GM23248 (cell line): ENCODE measurements at regions not wholly inside any gene's neighbourhood (a gene's known extent, or its start where the extent isn't known, plus 50 kb on each side); places are given as distances from the start of the nearest gene placed in this dataset.

Experiments used
- DNase-seq: peaks from one replicate; pipeline ENCODE4 v3.0.0-alpha.2; 2015
- H2AFZ ChIP-seq: fragments of 200-600 bp; sonication (generic); 2 replicates; pipeline ENCODE4 v1.6.1; 2016; ENCODE audit warnings: antibody characterized with exemption
- H3F3A ChIP-seq: fragments of 200-600 bp; sonication (generic); 2 replicates; pipeline ENCODE4 v1.6.1; 2016; ENCODE audit warnings: mild to moderate bottlenecking, antibody characterized with exemption, mixed run types; ENCODE audit not compliant: insufficient read depth
- H3K27ac ChIP-seq: fragments of 200-600 bp; sonication (generic); 2 replicates; pipeline ENCODE4 v1.5.1; 2016; ENCODE audit warnings: mild to moderate bottlenecking
- H3K27me3 ChIP-seq: fragments of 200-600 bp; sonication (generic); replicated peaks from 2 replicates; pipeline ENCODE4 v1.6.1; 2016; ENCODE audit warnings: mild to moderate bottlenecking; ENCODE audit not compliant: insufficient read depth
- H3K36me3 ChIP-seq: fragments of 200-600 bp; sonication (generic); 2 replicates; pipeline ENCODE4 v1.6.1; 2016; ENCODE audit warnings: low read depth, mild to moderate bottlenecking
- H3K4me1 ChIP-seq: fragments of 200-600 bp; sonication (generic); 2 replicates; pipeline ENCODE4 v1.6.1; 2016; ENCODE audit warnings: mild to moderate bottlenecking; ENCODE audit not compliant: insufficient read depth
- H3K4me2 ChIP-seq: fragments of 200-600 bp; sonication (generic); one replicate; pipeline ENCODE4 v1.6.1; 2016; ENCODE audit warnings: mild to moderate bottlenecking; ENCODE audit not compliant: unreplicated experiment
- H3K4me3 ChIP-seq: fragments of 200-600 bp; sonication (generic); 2 replicates; pipeline ENCODE4 v1.5.1; 2016; ENCODE audit warnings: mild to moderate bottlenecking
- H3K79me2 ChIP-seq: fragments of 200-600 bp; sonication (generic); 2 replicates; pipeline ENCODE4 v1.6.1; 2016; ENCODE audit warnings: mild to moderate bottlenecking; ENCODE audit not compliant: insufficient read depth
- H3K9ac ChIP-seq: fragments of 200-600 bp; sonication (generic); 2 replicates; pipeline ENCODE4 v1.6.1; 2016; ENCODE audit warnings: mild to moderate bottlenecking
- H3K9me2 ChIP-seq: fragments of 200-600 bp; sonication (generic); 2 replicates; pipeline ENCODE4 v1.6.1; 2016; ENCODE audit warnings: mixed run types, mild to moderate bottlenecking, moderate library complexity; ENCODE audit not compliant: insufficient read depth
- H3K9me3 ChIP-seq: fragments of 200-600 bp; sonication (generic); one replicate; pipeline ENCODE4 v1.6.1; 2017; ENCODE audit warnings: low read depth
- H4K20me1 ChIP-seq: fragments of 200-600 bp; sonication (generic); 2 replicates; pipeline ENCODE4 v1.6.0; 2016; ENCODE audit not compliant: insufficient read depth
- EZH2 ChIP-seq: fragments of 200-600 bp; sonication (generic); IDR thresholded peaks from 2 replicates; pipeline ENCODE4 v1.6.1; 2018; ENCODE audit warnings: antibody characterized with exemption, mild to moderate bottlenecking; ENCODE audit not compliant: insufficient read depth, poor library complexity, severe bottlenecking
- EZH2phosphoT487 ChIP-seq: fragments of 200-600 bp; sonication (generic); IDR thresholded peaks from 2 replicates; pipeline ENCODE4 v1.6.1; 2018; ENCODE audit warnings: antibody characterized with exemption, moderate library complexity, mild to moderate bottlenecking, low read depth; ENCODE audit not compliant: insufficient read depth
- WGBS, 2 experiments: methylation state at CpG; one replicate each; pipeline ENCODE4 v1.1.6; 2015 to 2017; ENCODE audit warnings: low lambda C conversion rate in 2 of 2, low coverage in 1 of 2; ENCODE audit errors: missing lambda C conversion rate in 2 of 2; 5-methylcytosine and 5-hydroxymethylcytosine counted together
- in situ Hi-C: fragments of 300-500 bp; cut with MboI; formaldehyde crosslinking; loops from 2 replicates; pipeline ENCODE4 v1.15.0; 2020

DNA sequence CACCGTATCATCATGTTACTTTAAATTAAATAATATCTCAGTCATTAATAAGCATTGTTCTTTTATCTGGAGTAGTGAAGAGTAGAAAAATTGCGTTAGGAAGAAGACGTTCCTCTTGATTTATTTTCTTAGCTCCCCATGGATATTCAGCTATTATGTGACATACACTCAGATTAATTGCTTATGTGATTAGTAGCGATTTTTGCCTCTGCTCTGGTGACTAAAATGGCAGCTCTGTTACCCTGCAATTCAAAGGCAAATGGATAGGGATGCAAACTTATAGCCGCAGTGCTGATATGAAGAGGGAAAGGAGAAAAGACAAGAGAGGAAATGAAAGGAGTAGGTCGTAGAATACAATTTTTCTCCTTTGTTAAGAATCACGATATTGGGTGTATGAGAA, 188.4 kb upstream of the MALRD1 start:
- no peaks in the 10 kb centered on the region for H4K20me1 ChIP-seq
- no peaks in the 10 kb centered on the region for H3K36me3 ChIP-seq
- no peaks in the 10 kb centered on the region for H3K9me3 ChIP-seq
- H3K27ac ChIP-seq, result no peak overlapping the region
- H3K4me1 ChIP-seq, result no peaks in the 10 kb centered on the region
- H3K27me3 ChIP-seq, result no peaks in the 10 kb centered on the region
- H3K9me2 ChIP-seq, result no peaks in the 10 kb centered on the region
- no peak overlapping the region for H3K9ac ChIP-seq
- no peaks in the 10 kb centered on the region for H3K79me2 ChIP-seq
- TF ChIP-seq EZH2 (no peak), EZH2phosphoT487 (no peak)
- no peak overlapping the region for H2AFZ ChIP-seq
- no peaks in the 10 kb centered on the region for H3F3A ChIP-seq
- H3K4me3 ChIP-seq, result no peak overlapping the region
- no peak overlapping the region for H3K4me2 ChIP-seq
- no peak for DNase-seq
- in situ Hi-C loops, result no loop called here
- 38 to 42% methylated on average over 7 of the region's 7 CpGs for WGBS, 2 experiments

DNA sequence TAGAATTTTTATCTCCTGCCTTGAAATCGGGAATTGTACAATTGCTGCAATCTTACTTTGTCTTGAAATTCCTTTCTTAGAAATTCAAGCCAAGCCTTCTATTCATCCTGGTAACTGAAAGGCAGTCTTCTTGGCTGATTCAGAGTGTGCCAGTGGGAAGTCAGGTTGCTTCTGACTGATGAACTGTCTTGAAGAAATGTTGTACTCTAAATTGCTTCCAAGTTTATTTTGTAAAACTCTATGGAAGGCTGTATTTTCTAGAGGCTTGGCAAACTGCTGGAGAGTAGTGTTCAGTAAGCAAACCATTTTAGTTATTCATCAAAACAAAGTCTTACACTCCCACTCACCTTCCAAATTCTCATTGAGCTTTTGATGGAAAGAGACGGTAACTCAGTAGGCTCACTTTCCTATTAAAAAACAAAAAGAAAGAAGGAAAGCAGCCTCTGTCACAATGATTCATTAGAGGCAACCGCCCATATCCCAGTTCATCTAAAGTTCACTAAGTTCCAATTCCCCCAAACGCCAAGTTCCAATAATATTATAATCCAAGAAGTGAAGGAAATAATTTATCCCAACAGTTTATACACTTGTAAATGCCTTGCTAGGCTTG, 187.9 kb upstream of the MALRD1 start:
- WGBS, 2 experiments, result 2% methylated on average over 4 of the region's 4 CpGs
- Histone ChIP-seq H3K36me3 (no peaks in the 10 kb centered on the region), H3K4me1 (no peaks in the 10 kb centered on the region), H3K27ac (no peak overlapping the region), H3K9me3 (no peaks in the 10 kb centered on the region), H3K79me2 (no peaks in the 10 kb centered on the region), H3K9me2 (no peaks in the 10 kb centered on the region), H3K27me3 (no peaks in the 10 kb centered on the region), H4K20me1 (no peaks in the 10 kb centered on the region), H3K4me2 (no peak overlapping the region), H3K4me3 (no peak overlapping the region), H3F3A (no peaks in the 10 kb centered on the region), H3K9ac (no peak overlapping the region), H2AFZ (no peak overlapping the region)
- DNase-seq, result no peak
- TF ChIP-seq EZH2, result no peak
- no peak for TF ChIP-seq EZH2phosphoT487
- in situ Hi-C loops, result no loop called here

DNA sequence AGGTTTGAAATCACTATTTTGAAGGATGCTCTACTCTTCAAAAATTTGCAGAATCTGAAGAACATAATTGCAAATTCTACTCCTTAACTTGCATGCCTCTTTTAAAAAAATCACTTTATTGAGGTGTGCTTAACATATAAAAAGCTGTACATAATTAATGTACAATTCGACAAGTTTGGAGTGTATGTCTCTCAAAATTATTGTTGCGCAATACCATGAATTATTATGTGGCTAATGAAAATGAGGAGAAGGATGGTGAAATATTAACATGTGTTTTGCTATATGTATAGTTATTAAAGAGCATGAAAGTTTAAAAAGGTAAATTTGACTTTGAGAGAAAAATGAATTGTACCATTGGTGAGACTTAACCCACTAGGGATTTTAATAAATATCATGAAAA, 187.2 kb upstream of the MALRD1 start:
- no peaks in the 10 kb centered on the region for H3K27me3 ChIP-seq
- no peak overlapping the region for H3K4me2 ChIP-seq
- in situ Hi-C loops, result no loop called here
- H3K4me1 ChIP-seq, result no peaks in the 10 kb centered on the region
- H4K20me1 ChIP-seq, result no peaks in the 10 kb centered on the region
- no peak overlapping the region for H3K27ac ChIP-seq
- no peaks in the 10 kb centered on the region for H3K79me2 ChIP-seq
- no peaks in the 10 kb centered on the region for H3K9me2 ChIP-seq
- H3K9me3 ChIP-seq, result no peaks in the 10 kb centered on the region
- 65 to 69% methylated on average over 2 of the region's 2 CpGs for WGBS, 2 experiments
- H3K4me3 ChIP-seq, result no peak overlapping the region
- H3F3A ChIP-seq, result no peaks in the 10 kb centered on the region
- TF ChIP-seq EZH2phosphoT487, result no peak
- TF ChIP-seq EZH2, result no peak
- DNase-seq, result no peak
- H3K36me3 ChIP-seq, result no peaks in the 10 kb centered on the region
- no peak overlapping the region for H3K9ac ChIP-seq
- no peak overlapping the region for H2AFZ ChIP-seq

DNA sequence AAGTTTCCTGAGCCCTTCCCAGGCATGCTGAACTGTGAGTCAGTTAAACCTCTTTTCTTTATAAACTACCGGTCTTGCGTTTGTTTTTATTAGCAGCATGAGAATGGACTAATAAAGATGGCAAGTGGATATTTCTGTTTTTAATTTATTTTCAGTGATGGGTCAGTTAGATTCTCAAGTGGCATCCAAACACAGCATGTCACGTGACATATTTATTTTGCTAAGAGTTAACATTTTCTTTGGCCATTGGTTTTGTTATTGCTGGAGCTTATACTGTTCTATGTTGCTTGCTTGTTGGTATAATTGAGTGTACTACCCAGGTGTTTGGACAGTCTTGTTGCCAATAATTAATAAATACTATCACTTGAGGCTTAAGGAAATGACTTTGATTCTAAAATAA, 181.7 kb upstream of the MALRD1 start:
- TF ChIP-seq EZH2phosphoT487 (no peak), EZH2 (no peak)
- 42 to 57% methylated on average over 3 of the region's 3 CpGs for WGBS, 2 experiments

DNA sequence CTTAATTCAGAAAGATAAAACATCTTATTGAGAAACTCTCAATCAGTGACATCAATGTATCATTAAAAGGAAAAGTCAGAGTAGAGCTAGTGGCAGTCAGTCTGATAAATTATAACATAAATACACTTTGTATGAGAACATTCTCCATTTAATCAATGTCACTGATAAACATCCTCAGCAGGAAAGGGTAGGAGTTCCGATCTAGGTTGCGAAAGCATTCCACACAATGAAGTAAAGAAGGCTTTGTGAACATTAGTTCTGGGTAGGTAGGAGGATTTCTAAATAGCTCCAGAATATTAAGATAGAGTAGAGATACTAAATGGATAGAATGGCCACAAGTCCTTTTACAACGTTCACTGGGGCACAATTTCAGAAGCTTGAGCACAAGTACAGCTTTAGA, 179.7 kb upstream of the MALRD1 start:
- DNase-seq, result no peak
- Histone ChIP-seq H3K79me2 (no peaks in the 10 kb centered on the region), H3K9me3 (no peaks in the 10 kb centered on the region), H2AFZ (no peak overlapping the region), H3K4me3 (no peak overlapping the region), H3F3A (no peaks in the 10 kb centered on the region), H3K36me3 (no peaks in the 10 kb centered on the region), H3K4me1 (no peaks in the 10 kb centered on the region), H3K9me2 (no peaks in the 10 kb centered on the region), H4K20me1 (no peaks in the 10 kb centered on the region), H3K27me3 (no peaks in the 10 kb centered on the region), H3K27ac (no peak overlapping the region), H3K9ac (no peak overlapping the region), H3K4me2 (no peak overlapping the region)
- TF ChIP-seq EZH2phosphoT487 (no peak), EZH2 (no peak)
- in situ Hi-C loops, result no loop called here
- 50 to 56% methylated on average over 3 of the region's 3 CpGs for WGBS, 2 experiments

More for the DNA sequence above, 181.7 kb upstream of the MALRD1 start:
- Histone ChIP-seq H3K36me3 (no peaks in the 10 kb centered on the region), H4K20me1 (no peaks in the 10 kb centered on the region), H3K4me1 (no peaks in the 10 kb centered on the region), H3F3A (no peaks in the 10 kb centered on the region), H3K79me2 (no peaks in the 10 kb centered on the region), H3K9me3 (no peaks in the 10 kb centered on the region), H3K27me3 (no peaks in the 10 kb centered on the region), H3K9me2 (no peaks in the 10 kb centered on the region), H3K4me3 (no peak overlapping the region), H2AFZ (no peak overlapping the region), H3K9ac (no peak overlapping the region), H3K4me2 (no peak overlapping the region), H3K27ac (no peak overlapping the region)
- no peak for DNase-seq
- in situ Hi-C loops, result no loop called here
